ENCODE measurements at regions not wholly inside any gene's neighbourhood (a gene's known extent, or its start where the extent isn't known, plus 50 kb on each side); places are given as distances from the start of the nearest gene placed in this dataset.

DNA sequence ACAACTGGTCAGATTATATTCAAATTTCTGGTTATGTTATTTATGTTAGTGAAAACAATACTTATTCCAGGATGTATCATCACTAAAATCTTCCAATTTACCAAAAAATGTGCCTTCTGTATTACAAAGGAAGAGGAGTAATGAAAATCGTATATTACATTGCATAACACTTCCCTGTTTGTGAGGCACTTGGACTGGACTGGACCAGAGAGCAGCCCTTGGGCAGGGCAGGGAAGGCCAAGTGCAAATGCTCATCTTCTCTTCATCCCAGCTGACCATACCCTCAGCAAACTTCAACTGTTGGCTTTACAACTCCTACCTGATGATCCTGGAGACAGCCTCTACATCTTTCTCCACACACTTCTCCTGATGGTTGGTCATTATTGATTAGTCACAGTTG is 285.7 kb upstream of the MME start:
- ChIA-PET CTCF (no interaction called here), POLR2A (no interaction called here)
- H3K36me3 Mint-ChIP-seq = no peaks in the 10 kb centered on the region
- no peak overlapping the region for H3K27ac Mint-ChIP-seq
- H3K27me3 Mint-ChIP-seq (ENCODE audit: low read depth) = no peaks in the 10 kb centered on the region
- no peaks in the 10 kb centered on the region for H3K9me3 Mint-ChIP-seq
- TF ChIP-seq KAT7 (CRISPR knock-in tag; IDR thresholded peaks at IDR 0.05; ENCODE audit: borderline replicate concordance) (no peak), FOXJ3 (CRISPR knock-in tag; IDR thresholded peaks at IDR 0.05; ENCODE audit: borderline replicate concordance) (no peak), ETV6 (CRISPR knock-in tag; IDR thresholded peaks at IDR 0.05) (no peak), NFE2L1 (CRISPR knock-in tag; IDR thresholded peaks at IDR 0.05) (no peak), ZNF317 (CRISPR knock-in tag; IDR thresholded peaks at IDR 0.05; ENCODE audit: borderline replicate concordance, low read depth) (no peak), ZNF232 (CRISPR knock-in tag; IDR thresholded peaks at IDR 0.05) (no peak)
- TF ChIP-seq, protein P1, sequence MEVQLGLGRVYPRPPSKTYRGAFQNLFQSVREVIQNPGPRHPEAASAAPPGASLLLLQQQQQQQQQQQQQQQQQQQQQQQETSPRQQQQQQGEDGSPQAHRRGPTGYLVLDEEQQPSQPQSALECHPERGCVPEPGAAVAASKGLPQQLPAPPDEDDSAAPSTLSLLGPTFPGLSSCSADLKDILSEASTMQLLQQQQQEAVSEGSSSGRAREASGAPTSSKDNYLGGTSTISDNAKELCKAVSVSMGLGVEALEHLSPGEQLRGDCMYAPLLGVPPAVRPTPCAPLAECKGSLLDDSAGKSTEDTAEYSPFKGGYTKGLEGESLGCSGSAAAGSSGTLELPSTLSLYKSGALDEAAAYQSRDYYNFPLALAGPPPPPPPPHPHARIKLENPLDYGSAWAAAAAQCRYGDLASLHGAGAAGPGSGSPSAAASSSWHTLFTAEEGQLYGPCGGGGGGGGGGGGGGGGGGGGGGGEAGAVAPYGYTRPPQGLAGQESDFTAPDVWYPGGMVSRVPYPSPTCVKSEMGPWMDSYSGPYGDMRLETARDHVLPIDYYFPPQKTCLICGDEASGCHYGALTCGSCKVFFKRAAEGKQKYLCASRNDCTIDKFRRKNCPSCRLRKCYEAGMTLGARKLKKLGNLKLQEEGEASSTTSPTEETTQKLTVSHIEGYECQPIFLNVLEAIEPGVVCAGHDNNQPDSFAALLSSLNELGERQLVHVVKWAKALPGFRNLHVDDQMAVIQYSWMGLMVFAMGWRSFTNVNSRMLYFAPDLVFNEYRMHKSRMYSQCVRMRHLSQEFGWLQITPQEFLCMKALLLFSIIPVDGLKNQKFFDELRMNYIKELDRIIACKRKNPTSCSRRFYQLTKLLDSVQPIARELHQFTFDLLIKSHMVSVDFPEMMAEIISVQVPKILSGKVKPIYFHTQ (CRISPR knock-in tag; IDR thresholded peaks at IDR 0.05) = no peak
- TF ChIP-seq, protein P2, sequence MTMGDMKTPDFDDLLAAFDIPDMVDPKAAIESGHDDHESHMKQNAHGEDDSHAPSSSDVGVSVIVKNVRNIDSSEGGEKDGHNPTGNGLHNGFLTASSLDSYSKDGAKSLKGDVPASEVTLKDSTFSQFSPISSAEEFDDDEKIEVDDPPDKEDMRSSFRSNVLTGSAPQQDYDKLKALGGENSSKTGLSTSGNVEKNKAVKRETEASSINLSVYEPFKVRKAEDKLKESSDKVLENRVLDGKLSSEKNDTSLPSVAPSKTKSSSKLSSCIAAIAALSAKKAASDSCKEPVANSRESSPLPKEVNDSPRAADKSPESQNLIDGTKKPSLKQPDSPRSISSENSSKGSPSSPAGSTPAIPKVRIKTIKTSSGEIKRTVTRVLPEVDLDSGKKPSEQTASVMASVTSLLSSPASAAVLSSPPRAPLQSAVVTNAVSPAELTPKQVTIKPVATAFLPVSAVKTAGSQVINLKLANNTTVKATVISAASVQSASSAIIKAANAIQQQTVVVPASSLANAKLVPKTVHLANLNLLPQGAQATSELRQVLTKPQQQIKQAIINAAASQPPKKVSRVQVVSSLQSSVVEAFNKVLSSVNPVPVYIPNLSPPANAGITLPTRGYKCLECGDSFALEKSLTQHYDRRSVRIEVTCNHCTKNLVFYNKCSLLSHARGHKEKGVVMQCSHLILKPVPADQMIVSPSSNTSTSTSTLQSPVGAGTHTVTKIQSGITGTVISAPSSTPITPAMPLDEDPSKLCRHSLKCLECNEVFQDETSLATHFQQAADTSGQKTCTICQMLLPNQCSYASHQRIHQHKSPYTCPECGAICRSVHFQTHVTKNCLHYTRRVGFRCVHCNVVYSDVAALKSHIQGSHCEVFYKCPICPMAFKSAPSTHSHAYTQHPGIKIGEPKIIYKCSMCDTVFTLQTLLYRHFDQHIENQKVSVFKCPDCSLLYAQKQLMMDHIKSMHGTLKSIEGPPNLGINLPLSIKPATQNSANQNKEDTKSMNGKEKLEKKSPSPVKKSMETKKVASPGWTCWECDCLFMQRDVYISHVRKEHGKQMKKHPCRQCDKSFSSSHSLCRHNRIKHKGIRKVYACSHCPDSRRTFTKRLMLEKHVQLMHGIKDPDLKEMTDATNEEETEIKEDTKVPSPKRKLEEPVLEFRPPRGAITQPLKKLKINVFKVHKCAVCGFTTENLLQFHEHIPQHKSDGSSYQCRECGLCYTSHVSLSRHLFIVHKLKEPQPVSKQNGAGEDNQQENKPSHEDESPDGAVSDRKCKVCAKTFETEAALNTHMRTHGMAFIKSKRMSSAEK (CRISPR knock-in tag; IDR thresholded peaks at IDR 0.05; ENCODE audit: borderline replicate concordance) = no peak
- TF ChIP-seq, protein P3, sequence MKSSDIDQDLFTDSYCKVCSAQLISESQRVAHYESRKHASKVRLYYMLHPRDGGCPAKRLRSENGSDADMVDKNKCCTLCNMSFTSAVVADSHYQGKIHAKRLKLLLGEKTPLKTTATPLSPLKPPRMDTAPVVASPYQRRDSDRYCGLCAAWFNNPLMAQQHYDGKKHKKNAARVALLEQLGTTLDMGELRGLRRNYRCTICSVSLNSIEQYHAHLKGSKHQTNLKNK (CRISPR knock-in tag; IDR thresholded peaks at IDR 0.05) = no peak
- TF ChIP-seq, protein P4, sequence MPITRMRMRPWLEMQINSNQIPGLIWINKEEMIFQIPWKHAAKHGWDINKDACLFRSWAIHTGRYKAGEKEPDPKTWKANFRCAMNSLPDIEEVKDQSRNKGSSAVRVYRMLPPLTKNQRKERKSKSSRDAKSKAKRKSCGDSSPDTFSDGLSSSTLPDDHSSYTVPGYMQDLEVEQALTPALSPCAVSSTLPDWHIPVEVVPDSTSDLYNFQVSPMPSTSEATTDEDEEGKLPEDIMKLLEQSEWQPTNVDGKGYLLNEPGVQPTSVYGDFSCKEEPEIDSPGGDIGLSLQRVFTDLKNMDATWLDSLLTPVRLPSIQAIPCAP (CRISPR knock-in tag; IDR thresholded peaks at IDR 0.05) = no peak
- DNase-seq (ENCODE audit: low spot score) (no peak), ATAC-seq (no peak)
- H3K4me3 Mint-ChIP-seq = no peak overlapping the region
- H3K4me1 Mint-ChIP-seq = 0 out of 2 replicates have a peak, but pooled peaks cover 4% of the 10 kb centered on the region

DNA sequence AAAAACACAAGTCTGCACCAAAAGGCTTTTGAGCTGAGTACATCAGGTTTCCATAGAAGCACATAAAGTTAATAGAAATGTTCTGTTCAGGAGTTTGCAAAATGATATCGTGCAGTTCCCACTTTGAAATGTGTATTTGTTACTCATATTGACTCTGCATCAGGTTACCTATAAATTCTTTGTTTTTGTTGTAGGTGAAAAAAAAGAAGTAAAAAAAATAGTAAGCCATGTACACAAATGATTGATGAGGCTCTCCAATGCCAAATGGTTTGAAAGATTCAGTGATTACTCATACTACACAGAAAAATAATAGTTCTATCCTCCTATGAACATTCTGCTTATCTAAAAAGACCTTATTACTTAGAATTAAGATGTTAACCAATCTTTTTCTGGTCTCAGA is 287.3 kb upstream of the MME start:
- H3K9me3 Mint-ChIP-seq = no peaks in the 10 kb centered on the region
- no peaks in the 10 kb centered on the region for H3K27me3 Mint-ChIP-seq (ENCODE audit: low read depth)
- 0 out of 2 replicates have a peak, but pooled peaks cover 4% of the 10 kb centered on the region for H3K4me1 Mint-ChIP-seq
- DNase-seq (ENCODE audit: low spot score) (no peak), ATAC-seq (no peak)
- H3K27ac Mint-ChIP-seq = no peak overlapping the region
- ChIA-PET POLR2A (no interaction called here), CTCF (no interaction called here)
- TF ChIP-seq ETV6 (CRISPR knock-in tag; IDR thresholded peaks at IDR 0.05) (no peak), ZBTB21 (CRISPR knock-in tag; IDR thresholded peaks at IDR 0.05; ENCODE audit: borderline replicate concordance) (no peak), JAZF1 (CRISPR knock-in tag; IDR thresholded peaks at IDR 0.05) (no peak)
- TF ChIP-seq, protein P4 (CRISPR knock-in tag; IDR thresholded peaks at IDR 0.05) = no peak
- TF ChIP-seq, protein P5, sequence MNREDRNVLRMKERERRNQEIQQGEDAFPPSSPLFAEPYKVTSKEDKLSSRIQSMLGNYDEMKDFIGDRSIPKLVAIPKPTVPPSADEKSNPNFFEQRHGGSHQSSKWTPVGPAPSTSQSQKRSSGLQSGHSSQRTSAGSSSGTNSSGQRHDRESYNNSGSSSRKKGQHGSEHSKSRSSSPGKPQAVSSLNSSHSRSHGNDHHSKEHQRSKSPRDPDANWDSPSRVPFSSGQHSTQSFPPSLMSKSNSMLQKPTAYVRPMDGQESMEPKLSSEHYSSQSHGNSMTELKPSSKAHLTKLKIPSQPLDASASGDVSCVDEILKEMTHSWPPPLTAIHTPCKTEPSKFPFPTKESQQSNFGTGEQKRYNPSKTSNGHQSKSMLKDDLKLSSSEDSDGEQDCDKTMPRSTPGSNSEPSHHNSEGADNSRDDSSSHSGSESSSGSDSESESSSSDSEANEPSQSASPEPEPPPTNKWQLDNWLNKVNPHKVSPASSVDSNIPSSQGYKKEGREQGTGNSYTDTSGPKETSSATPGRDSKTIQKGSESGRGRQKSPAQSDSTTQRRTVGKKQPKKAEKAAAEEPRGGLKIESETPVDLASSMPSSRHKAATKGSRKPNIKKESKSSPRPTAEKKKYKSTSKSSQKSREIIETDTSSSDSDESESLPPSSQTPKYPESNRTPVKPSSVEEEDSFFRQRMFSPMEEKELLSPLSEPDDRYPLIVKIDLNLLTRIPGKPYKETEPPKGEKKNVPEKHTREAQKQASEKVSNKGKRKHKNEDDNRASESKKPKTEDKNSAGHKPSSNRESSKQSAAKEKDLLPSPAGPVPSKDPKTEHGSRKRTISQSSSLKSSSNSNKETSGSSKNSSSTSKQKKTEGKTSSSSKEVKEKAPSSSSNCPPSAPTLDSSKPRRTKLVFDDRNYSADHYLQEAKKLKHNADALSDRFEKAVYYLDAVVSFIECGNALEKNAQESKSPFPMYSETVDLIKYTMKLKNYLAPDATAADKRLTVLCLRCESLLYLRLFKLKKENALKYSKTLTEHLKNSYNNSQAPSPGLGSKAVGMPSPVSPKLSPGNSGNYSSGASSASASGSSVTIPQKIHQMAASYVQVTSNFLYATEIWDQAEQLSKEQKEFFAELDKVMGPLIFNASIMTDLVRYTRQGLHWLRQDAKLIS (CRISPR knock-in tag; IDR thresholded peaks at IDR 0.05; ENCODE audit: borderline replicate concordance) = no peak
- no peak overlapping the region for H3K4me3 Mint-ChIP-seq
- H3K36me3 Mint-ChIP-seq = no peaks in the 10 kb centered on the region

Measured in WTC11 (cell line).